Hematopoietic multipotent progenitor cell treated with erythropoietin and hydrocortisone succinate and interleukin-3 and kit ligand, for 17 days (in vitro differentiated cells): ENCODE measurements at regions not wholly inside any gene's neighbourhood (a gene's known extent, or its start where the extent isn't known, plus 50 kb on each side); places are given as distances from the start of the nearest gene placed in this dataset.

Source experiments
- DNase-seq: peaks from one replicate; pipeline ENCODE4 v3.0.0-alpha.2; 2015; ENCODE audit warnings: low spot score

GRCh38 chr9:693201-694091 lies 148.1 kb upstream of the DMRT1 start:
- DNase-seq = no peak

GRCh38 chr9:694092-694402 lies 147.4 kb upstream of the DMRT1 start:
- no peak for DNase-seq

GRCh38 chr9:694403-695154 lies 146.9 kb upstream of the DMRT1 start:
- no peak for DNase-seq

GRCh38 chr9:695252-695651 lies 146.2 kb upstream of the DMRT1 start:
- DNase-seq = no peak

- no peak for DNase-seq
Measured at GRCh38 chr9:696332-697323, 144.9 kb upstream of the DMRT1 start.

GRCh38 chr9:698276-698675 lies 143.2 kb upstream of the DMRT1 start:
- DNase-seq = no peak

GRCh38 chr9:698954-699353 lies 142.5 kb upstream of the DMRT1 start:
- no peak for DNase-seq

- DNase-seq = no peak
Measured at GRCh38 chr9:699396-699795, 142.1 kb upstream of the DMRT1 start.

- no peak for DNase-seq
Measured at GRCh38 chr9:700365-701282, 140.9 kb upstream of the DMRT1 start.

- no peak for DNase-seq
Measured at GRCh38 chr9:703392-703791, 138.1 kb upstream of the DMRT1 start.

GRCh38 chr9:706073-706472 lies 135.4 kb upstream of the DMRT1 start:
- no peak for DNase-seq

GRCh38 chr9:706606-707459 lies 134.7 kb upstream of the DMRT1 start:
- DNase-seq = no peak

GRCh38 chr9:708182-708550 lies 133.3 kb upstream of the DMRT1 start:
- no peak for DNase-seq

GRCh38 chr9:708551-709432 lies 132.7 kb upstream of the DMRT1 start:
- no peak for DNase-seq

- no peak for DNase-seq
Measured at GRCh38 chr9:710951-711745, 130.3 kb upstream of the DMRT1 start.

GRCh38 chr9:711761-712553 lies 129.5 kb upstream of the DMRT1 start:
- DNase-seq = no peak

- no peak for DNase-seq
Measured at GRCh38 chr9:712643-713042, 128.9 kb upstream of the DMRT1 start.

GRCh38 chr9:713091-713490 lies 128.4 kb upstream of the DMRT1 start:
- no peak for DNase-seq
